WERI-Rb-1 (cell line): ENCODE measurements at regions not wholly inside any gene's neighbourhood (a gene's known extent, or its start where the extent isn't known, plus 50 kb on each side); places are given as distances from the start of the nearest gene placed in this dataset.

Experiments used
- DNase-seq: peaks from one replicate; pipeline ENCODE4 v3.0.0-alpha.2; 2020
- H3K27ac ChIP-seq: fragments of 250-450 bp; sonication (Bioruptor Pico); 2 replicates; pipeline ENCODE4 v1.5.1; 2020; ENCODE audit warnings: mild to moderate bottlenecking, moderate library complexity
- H3K27me3 ChIP-seq: fragments of 250-450 bp; sonication (Bioruptor Pico); 2 replicates; pipeline ENCODE4 v1.5.1; 2021; ENCODE audit warnings: mild to moderate bottlenecking, low read depth, moderate library complexity; ENCODE audit not compliant: insufficient read depth, severe bottlenecking
- H3K36me3 ChIP-seq: fragments of 250-450 bp; sonication (Bioruptor Pico); 2 replicates; pipeline ENCODE4 v1.5.1; 2020; ENCODE audit warnings: mild to moderate bottlenecking, moderate library complexity
- H3K4me3 ChIP-seq: 2 replicates; pipeline ENCODE4 v1.5.1; 2011; ENCODE audit warnings: low read depth, mild to moderate bottlenecking, control low read depth, low read length
- H3K9me3 ChIP-seq: fragments of 250-450 bp; sonication (Bioruptor Pico); 2 replicates; pipeline ENCODE4 v1.5.1; 2021; ENCODE audit warnings: mild to moderate bottlenecking, moderate library complexity; ENCODE audit not compliant: severe bottlenecking
- CTCF ChIP-seq: IDR thresholded peaks from 2 replicates; pipeline ENCODE4 v1.5.1; 2011; ENCODE audit warnings: low read depth, mild to moderate bottlenecking, control low read depth, inconsistent platforms, low read length

DNA sequence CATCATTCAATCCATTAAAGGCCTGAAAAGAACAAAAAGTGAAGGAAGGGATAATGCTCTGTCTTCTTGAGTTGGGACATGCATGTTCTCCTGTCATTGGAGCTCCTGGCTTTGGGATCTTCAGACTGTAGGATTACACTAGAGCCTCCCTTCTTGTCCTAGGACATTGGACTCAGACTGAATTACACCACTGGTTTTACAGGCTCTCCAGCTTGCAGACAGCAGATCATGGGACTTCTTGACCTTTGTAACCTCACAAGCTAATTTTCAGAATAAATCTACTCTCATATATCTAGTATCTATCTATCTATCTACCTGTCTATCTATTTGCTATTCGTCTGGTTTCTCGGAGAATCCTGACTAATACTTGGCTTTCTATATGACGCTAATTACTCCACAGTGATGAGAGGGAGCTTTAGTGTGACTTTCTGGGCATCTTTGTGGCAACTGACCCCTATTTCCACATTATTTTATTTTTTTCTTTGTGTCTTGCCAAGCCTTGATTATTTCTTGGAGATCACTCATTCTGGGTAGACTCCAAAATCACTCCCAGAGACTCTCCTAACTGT lies 151.9 kb upstream of the ZNF184 start:
- TF ChIP-seq CTCF: no peak
- no peak overlapping the region for H3K27ac ChIP-seq
- DNase-seq: no peak
- H3K36me3 ChIP-seq: no peaks in the 10 kb centered on the region
- no peaks in the 10 kb centered on the region for H3K9me3 ChIP-seq
- no peak overlapping the region for H3K4me3 ChIP-seq
- H3K27me3 ChIP-seq: peaks cover 97% of the 10 kb centered on the region

DNA sequence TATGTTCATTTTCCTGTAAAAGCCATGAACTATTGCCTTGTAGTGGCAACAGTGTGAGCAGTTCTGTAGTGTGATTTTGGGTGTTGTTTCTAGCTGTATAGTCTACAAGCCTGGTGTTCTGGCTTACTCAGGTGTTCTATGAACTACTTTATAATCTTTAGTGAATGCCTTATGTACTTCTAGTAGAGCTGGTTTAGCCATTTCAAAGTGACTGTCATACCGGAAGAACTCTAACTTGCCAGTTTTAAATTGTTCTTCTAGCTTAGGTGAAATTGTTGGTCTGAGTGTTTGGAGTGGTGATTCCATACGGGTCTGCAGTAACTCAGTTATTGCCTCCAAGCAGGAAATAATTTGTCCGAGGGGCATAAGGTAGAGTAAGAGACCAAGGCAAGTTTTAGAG lies 150.2 kb upstream of the ZNF184 start:
- H3K4me3 ChIP-seq: no peak overlapping the region
- no peak for DNase-seq
- no peak for TF ChIP-seq CTCF
- H3K27me3 ChIP-seq: peaks cover 98% of the 10 kb centered on the region
- no peaks in the 10 kb centered on the region for H3K9me3 ChIP-seq
- no peaks in the 10 kb centered on the region for H3K36me3 ChIP-seq
- no peak overlapping the region for H3K27ac ChIP-seq

- Histone ChIP-seq H3K27me3 (peaks cover 100% of the 10 kb centered on the region), H3K36me3 (no peaks in the 10 kb centered on the region), H3K27ac (no peak overlapping the region), H3K9me3 (no peaks in the 10 kb centered on the region), H3K4me3 (no peak overlapping the region)
- no peak for DNase-seq
- TF ChIP-seq CTCF: no peak
These were observed 146.5 kb upstream of the ZNF184 start for GRCh38 chr6:27619436-27619835.

DNA sequence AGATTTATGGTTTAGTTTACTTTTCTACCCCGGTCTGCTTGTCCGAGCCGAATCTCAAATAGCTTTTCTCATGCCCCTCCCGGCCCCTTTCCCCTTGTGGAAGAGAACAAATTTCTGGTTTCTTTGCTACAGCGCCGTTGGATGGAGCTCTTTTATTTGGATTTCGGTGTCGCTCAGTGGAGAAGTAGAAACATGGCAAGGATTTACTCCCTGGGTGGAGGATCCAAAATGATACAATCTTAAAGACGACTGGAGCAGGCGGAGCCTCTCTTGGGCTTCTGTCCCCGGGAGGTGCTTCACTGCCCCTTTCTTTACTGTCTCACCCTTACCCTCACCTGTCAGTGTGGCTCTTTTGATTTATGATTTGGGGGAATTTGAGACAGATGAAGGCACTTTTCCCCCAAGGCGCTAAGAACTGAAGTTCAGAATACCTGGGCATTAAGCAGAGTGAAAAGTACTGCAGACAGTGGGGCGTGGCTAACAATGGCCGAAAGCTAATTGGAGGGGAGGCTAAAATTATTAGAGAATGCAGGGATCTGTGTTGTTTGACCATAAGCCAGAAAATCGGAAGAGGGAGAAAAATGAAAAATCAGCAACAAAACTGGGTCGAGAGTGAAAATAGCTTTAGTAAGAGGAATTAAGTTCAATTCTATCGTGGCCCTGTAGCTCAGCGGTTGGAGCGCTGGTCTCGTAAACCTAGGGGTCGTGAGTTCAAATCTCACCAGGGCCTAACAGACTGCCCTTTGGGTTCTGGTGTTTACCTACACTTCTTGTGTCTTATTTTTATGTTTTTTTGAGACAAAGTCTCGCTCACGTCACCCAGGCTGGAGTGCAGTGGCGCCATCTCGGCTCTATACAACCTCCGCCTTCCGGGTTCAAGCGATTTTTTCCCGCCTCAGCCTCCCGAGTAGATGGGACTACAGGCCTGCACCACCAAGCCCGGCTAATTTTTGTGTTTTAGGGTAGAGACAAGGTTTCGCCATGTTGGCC lies 145.1 kb upstream of the ZNF184 start:
- no peak for DNase-seq
- H3K9me3 ChIP-seq: peaks cover 2% of the 10 kb centered on the region
- TF ChIP-seq CTCF: no peak
- H3K27me3 ChIP-seq: peaks cover 99% of the 10 kb centered on the region
- H3K27ac ChIP-seq: no peak overlapping the region
- H3K4me3 ChIP-seq: peak overlapping the region; percentile 22
- no peaks in the 10 kb centered on the region for H3K36me3 ChIP-seq

DNA sequence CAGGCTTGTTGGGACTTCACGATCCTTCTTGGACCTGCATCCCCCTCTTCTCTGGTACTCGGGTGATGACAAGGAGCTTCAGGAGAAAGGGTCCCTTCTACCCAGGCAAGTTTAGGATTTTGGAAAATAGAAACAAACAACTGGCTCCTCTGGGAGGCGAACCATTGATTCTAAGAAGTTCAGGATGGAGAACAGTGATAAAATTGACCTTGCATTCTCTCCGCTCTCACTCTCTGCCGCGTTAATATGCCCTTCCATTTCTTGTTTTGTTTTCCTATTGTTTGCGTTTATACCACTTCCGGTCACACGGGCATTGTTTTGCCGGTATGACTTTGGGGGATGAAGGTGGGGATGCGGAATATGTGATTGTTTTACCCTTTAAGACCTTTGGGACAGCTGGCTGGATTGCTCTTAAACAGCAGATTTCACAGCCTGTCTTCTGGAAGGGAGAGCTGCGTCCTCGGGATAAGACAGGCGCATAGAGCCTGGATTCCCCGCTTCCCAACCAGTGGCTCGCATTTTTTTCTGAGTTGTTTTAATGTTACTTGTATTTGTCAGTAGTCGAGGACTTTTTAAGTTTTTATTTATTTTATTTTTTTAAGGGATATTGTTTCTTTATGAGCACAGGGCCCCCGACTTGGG lies 144.3 kb upstream of the ZNF184 start:
- H3K27ac ChIP-seq: no peak overlapping the region
- no peak for DNase-seq

More for the DNA sequence above, 144.3 kb upstream of the ZNF184 start:
- peaks cover 2% of the 10 kb centered on the region for H3K9me3 ChIP-seq
- H3K36me3 ChIP-seq: no peaks in the 10 kb centered on the region
- TF ChIP-seq CTCF: no peak
- peaks cover 99% of the 10 kb centered on the region for H3K27me3 ChIP-seq
- H3K4me3 ChIP-seq: peak overlapping the region; percentile 22
